SK-N-SH (cell line): ENCODE measurements at regions not wholly inside any gene's neighbourhood (a gene's known extent, or its start where the extent isn't known, plus 50 kb on each side); places are given as distances from the start of the nearest gene placed in this dataset.

ENCODE experiments used
- CTCF ChIA-PET: fragments of 300-600, 350-600 bp; formaldehyde crosslinking; extraction: SDS; loops from one replicate; lab custom pipeline; 2021; lab: Yijun Ruan, JAX
- POLR2A ChIA-PET: fragments of 350-600 bp; sonication (Branson Sonifier 250); formaldehyde crosslinking; extraction: SDS; loops from one replicate; lab custom pipeline; 2020; ENCODE audit warnings: antibody characterized with exemption, inconsistent platforms; lab: Yijun Ruan, JAX
- DNase-seq: peaks from one replicate; pipeline ENCODE4 v3.0.0; 2012
- H2AFZ ChIP-seq: fragments of 200-600 bp; sonication (generic); 2 replicates; pipeline ENCODE4 v1.8.1; 2016; ENCODE audit warnings: antibody characterized with exemption, mild to moderate bottlenecking, low read depth
- H3F3A ChIP-seq: fragments of 200-600 bp; sonication (generic); replicated peaks from 2 replicates; pipeline ENCODE3; 2016; ENCODE audit warnings: antibody characterized with exemption, mild to moderate bottlenecking; ENCODE audit not compliant: insufficient read depth
- H3K27ac ChIP-seq, 2 experiments: fragments of 200-500 bp in 1 of 2; fragments of 200-600 bp in 1 of 2; sonication (Bioruptor generic) in 1 of 2; sonication (generic), shearing (Covaris generic) in 1 of 2; 2 replicates each; pipeline versions ENCODE4 v1.5.1 to v1.6.1; 2014 to 2016; ENCODE audit warnings: low read depth in 2 of 2, inconsistent platforms in 1 of 2, low read length in 1 of 2, mild to moderate bottlenecking in 1 of 2, mixed read lengths in 1 of 2
- H3K27me3 ChIP-seq: fragments of 200-600 bp; sonication (generic), shearing (Covaris generic); 2 replicates; pipeline ENCODE4 v1.6.1; 2016; ENCODE audit warnings: mixed run types; ENCODE audit not compliant: insufficient read depth
- H3K36me3 ChIP-seq, 2 experiments: fragments of 200-500 bp in 1 of 2; fragments of 200-600 bp in 1 of 2; sonication (Bioruptor generic) in 1 of 2; sonication (generic) in 1 of 2; replicated peaks in 1 of 2; 2 replicates each; pipeline versions ENCODE3 to v1.5.1; 2014 to 2016; ENCODE audit warnings: low read length in 1 of 2, mild to moderate bottlenecking in 1 of 2; ENCODE audit not compliant: insufficient read depth in 2 of 2, control insufficient read depth in 1 of 2
- H3K4me1 ChIP-seq, 2 experiments: fragments of 200-500 bp in 1 of 2; fragments of 200-600 bp in 1 of 2; sonication (Bioruptor generic) in 1 of 2; sonication (generic), shearing (Covaris generic) in 1 of 2; 2 replicates each; pipeline versions ENCODE4 v1.5.1 to v1.6.1; 2014 to 2016; ENCODE audit warnings: low read depth in 1 of 2, low read length in 1 of 2, mixed run types in 1 of 2; ENCODE audit not compliant: insufficient read depth in 2 of 2, control insufficient read depth in 1 of 2
- H3K4me2 ChIP-seq: fragments of 200-600 bp; sonication (generic), shearing (Covaris generic); 2 replicates; pipeline ENCODE4 v1.6.1; 2017; ENCODE audit warnings: mixed run types
- H3K4me3 ChIP-seq, 2 experiments: fragments of 200-500 bp in 1 of 2; fragments of 200-600 bp in 1 of 2; sonication (Bioruptor generic) in 1 of 2; sonication (generic), shearing (Covaris generic) in 1 of 2; 2 replicates each; pipeline versions ENCODE4 v1.5.1 to v1.8.1; 2014 to 2016; ENCODE audit warnings: low read depth in 2 of 2, inconsistent platforms in 1 of 2, low read length in 1 of 2, mild to moderate bottlenecking in 1 of 2, mixed read lengths in 1 of 2, moderate library complexity in 1 of 2
- H3K79me2 ChIP-seq: fragments of 200-600 bp; sonication (generic); 2 replicates; pipeline ENCODE4 v1.8.1; 2017; ENCODE audit warnings: mild to moderate bottlenecking; ENCODE audit not compliant: insufficient read depth
- H3K9ac ChIP-seq: fragments of 200-600 bp; sonication (generic); 2 replicates; pipeline ENCODE4 v1.6.1; 2017; ENCODE audit warnings: mixed run types
- H3K9me2 ChIP-seq: fragments of 200-600 bp; sonication (generic); 2 replicates; pipeline ENCODE4 v1.6.1; 2017; ENCODE audit warnings: mixed run types
- H3K9me3 ChIP-seq: fragments of 200-600 bp; sonication (generic); 2 replicates; pipeline ENCODE4 v1.6.1; 2017; ENCODE audit warnings: mixed run types, mild to moderate bottlenecking, moderate library complexity
- H4K20me1 ChIP-seq: fragments of 200-600 bp; sonication (generic); 2 replicates; pipeline ENCODE4 v1.6.1; 2017; ENCODE audit warnings: mild to moderate bottlenecking, mixed run types; ENCODE audit not compliant: insufficient read depth
- CHD2 ChIP-seq: fragments of 150-350 bp; IDR thresholded peaks from 2 replicates; pipeline ENCODE4 v1.6.1; 2018; ENCODE audit warnings: low read length; ENCODE audit not compliant: partially characterized antibody
- FOXJ3 ChIP-seq: sonication (generic); formaldehyde crosslinking; IDR thresholded peaks from 2 replicates; pipeline ENCODE4 v1.5.1; 2020; ENCODE audit warnings: mild to moderate bottlenecking, missing genetic modification reagents
- GABPA ChIP-seq: IDR thresholded peaks from 2 replicates; pipeline ENCODE4 v1.4.0; 2012; ENCODE audit warnings: low read depth, mild to moderate bottlenecking
- JUND ChIP-seq: IDR thresholded peaks from 2 replicates; pipeline ENCODE4 v1.4.0; 2012
- MEF2A ChIP-seq: IDR thresholded peaks from 2 replicates; pipeline ENCODE4 v1.4.0; 2012; ENCODE audit warnings: low read depth, borderline replicate concordance
- NFIC ChIP-seq: IDR thresholded peaks from 2 replicates; pipeline ENCODE4 v1.4.0; 2012; ENCODE audit warnings: borderline replicate concordance
- NRF1 ChIP-seq: IDR thresholded peaks from 2 replicates; pipeline ENCODE4 v1.6.1; 2012; ENCODE audit warnings: low read depth, mild to moderate bottlenecking, low read length
- RAD21 ChIP-seq: IDR thresholded peaks from 2 replicates; pipeline ENCODE4 v1.6.1; 2012; ENCODE audit warnings: mild to moderate bottlenecking, low read length
- RFX5 ChIP-seq: IDR thresholded peaks from 2 replicates; pipeline ENCODE4 v1.6.1; 2012; ENCODE audit warnings: mild to moderate bottlenecking, improper control_type of control experiment, low read length
- RXRA ChIP-seq: IDR thresholded peaks from 2 replicates; pipeline ENCODE4 v1.4.0; 2012; ENCODE audit warnings: low read depth, mild to moderate bottlenecking, borderline replicate concordance
- SIN3A ChIP-seq: IDR thresholded peaks from 2 replicates; pipeline ENCODE4 v1.6.1; 2012; ENCODE audit warnings: low read depth, mild to moderate bottlenecking, low read length, moderate library complexity, borderline replicate concordance
- TAF1 ChIP-seq: IDR thresholded peaks from 2 replicates; pipeline ENCODE4 v1.6.1; 2012; ENCODE audit warnings: low read depth, mild to moderate bottlenecking, low read length, moderate library complexity, borderline replicate concordance
- TCF12 ChIP-seq: IDR thresholded peaks from 2 replicates; pipeline ENCODE4 v1.4.0; 2012
- TEAD4 ChIP-seq: IDR thresholded peaks from 2 replicates; pipeline ENCODE4 v1.4.0; 2012; ENCODE audit warnings: mild to moderate bottlenecking, borderline replicate concordance; ENCODE audit not compliant: insufficient read depth
- WGBS: methylation state at CpG from one replicate; pipeline ENCODE4 v1.1.6; 2017; ENCODE audit warnings: low lambda C conversion rate; 5-methylcytosine and 5-hydroxymethylcytosine counted together
- TF ChIP-seq, protein P1 (sequence below): fragments of 200-600 bp; sonication (generic); IDR thresholded peaks from 2 replicates; pipeline ENCODE4 v1.6.1; 2017; ENCODE audit warnings: antibody characterized with exemption, mild to moderate bottlenecking, moderate library complexity
- TF ChIP-seq, protein P2 (sequence below): IDR thresholded peaks from 2 replicates; pipeline ENCODE4 v1.6.1; 2012; ENCODE audit warnings: mild to moderate bottlenecking, low read depth, low read length, moderate library complexity
- TF ChIP-seq, protein P3 (sequence below): IDR thresholded peaks from 2 replicates; pipeline ENCODE4; 2012
- TF ChIP-seq, protein P4 (sequence below): IDR thresholded peaks from 2 replicates; pipeline ENCODE4 v1.4.0; 2012; ENCODE audit warnings: low read depth, borderline replicate concordance

DNA sequence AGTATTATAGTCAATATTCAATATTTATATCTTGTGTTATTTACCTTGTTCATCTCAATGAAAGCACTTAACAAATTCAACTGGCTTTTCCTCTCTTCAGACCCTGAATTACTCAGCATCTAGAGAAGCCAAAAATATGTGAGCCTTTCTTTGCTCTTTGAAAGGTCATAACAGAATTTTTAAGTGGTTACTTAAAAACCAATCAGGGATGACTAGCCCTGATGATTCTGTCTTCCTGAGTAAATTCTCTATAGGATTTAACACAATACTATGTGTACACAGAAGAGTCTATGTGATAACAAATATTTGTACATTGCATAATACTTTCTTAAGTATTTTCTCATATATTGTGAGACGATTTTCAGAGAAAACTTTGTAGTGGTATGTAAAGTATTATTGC is 546.3 kb downstream of the MAT2B start:
- H3K9ac ChIP-seq, result no peak overlapping the region
- TF ChIP-seq SIN3A (no peak), NFIC (no peak), TEAD4 (no peak), RAD21 (no peak), TAF1 (no peak), JUND (no peak), TCF12 (no peak), MEF2A (no peak), RXRA (no peak), RFX5 (no peak), CHD2 (no peak), GABPA (no peak), FOXJ3 (CRISPR knock-in tag) (no peak), NRF1 (no peak)
- TF ChIP-seq, protein P1, sequence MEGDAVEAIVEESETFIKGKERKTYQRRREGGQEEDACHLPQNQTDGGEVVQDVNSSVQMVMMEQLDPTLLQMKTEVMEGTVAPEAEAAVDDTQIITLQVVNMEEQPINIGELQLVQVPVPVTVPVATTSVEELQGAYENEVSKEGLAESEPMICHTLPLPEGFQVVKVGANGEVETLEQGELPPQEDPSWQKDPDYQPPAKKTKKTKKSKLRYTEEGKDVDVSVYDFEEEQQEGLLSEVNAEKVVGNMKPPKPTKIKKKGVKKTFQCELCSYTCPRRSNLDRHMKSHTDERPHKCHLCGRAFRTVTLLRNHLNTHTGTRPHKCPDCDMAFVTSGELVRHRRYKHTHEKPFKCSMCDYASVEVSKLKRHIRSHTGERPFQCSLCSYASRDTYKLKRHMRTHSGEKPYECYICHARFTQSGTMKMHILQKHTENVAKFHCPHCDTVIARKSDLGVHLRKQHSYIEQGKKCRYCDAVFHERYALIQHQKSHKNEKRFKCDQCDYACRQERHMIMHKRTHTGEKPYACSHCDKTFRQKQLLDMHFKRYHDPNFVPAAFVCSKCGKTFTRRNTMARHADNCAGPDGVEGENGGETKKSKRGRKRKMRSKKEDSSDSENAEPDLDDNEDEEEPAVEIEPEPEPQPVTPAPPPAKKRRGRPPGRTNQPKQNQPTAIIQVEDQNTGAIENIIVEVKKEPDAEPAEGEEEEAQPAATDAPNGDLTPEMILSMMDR, result no peak
- TF ChIP-seq, protein P2, sequence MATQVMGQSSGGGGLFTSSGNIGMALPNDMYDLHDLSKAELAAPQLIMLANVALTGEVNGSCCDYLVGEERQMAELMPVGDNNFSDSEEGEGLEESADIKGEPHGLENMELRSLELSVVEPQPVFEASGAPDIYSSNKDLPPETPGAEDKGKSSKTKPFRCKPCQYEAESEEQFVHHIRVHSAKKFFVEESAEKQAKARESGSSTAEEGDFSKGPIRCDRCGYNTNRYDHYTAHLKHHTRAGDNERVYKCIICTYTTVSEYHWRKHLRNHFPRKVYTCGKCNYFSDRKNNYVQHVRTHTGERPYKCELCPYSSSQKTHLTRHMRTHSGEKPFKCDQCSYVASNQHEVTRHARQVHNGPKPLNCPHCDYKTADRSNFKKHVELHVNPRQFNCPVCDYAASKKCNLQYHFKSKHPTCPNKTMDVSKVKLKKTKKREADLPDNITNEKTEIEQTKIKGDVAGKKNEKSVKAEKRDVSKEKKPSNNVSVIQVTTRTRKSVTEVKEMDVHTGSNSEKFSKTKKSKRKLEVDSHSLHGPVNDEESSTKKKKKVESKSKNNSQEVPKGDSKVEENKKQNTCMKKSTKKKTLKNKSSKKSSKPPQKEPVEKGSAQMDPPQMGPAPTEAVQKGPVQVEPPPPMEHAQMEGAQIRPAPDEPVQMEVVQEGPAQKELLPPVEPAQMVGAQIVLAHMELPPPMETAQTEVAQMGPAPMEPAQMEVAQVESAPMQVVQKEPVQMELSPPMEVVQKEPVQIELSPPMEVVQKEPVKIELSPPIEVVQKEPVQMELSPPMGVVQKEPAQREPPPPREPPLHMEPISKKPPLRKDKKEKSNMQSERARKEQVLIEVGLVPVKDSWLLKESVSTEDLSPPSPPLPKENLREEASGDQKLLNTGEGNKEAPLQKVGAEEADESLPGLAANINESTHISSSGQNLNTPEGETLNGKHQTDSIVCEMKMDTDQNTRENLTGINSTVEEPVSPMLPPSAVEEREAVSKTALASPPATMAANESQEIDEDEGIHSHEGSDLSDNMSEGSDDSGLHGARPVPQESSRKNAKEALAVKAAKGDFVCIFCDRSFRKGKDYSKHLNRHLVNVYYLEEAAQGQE, result no peak
- TF ChIP-seq, protein P3, sequence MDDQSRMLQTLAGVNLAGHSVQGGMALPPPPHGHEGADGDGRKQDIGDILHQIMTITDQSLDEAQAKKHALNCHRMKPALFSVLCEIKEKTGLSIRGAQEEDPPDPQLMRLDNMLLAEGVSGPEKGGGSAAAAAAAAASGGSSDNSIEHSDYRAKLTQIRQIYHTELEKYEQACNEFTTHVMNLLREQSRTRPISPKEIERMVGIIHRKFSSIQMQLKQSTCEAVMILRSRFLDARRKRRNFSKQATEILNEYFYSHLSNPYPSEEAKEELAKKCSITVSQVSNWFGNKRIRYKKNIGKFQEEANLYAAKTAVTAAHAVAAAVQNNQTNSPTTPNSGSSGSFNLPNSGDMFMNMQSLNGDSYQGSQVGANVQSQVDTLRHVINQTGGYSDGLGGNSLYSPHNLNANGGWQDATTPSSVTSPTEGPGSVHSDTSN, result no peak
- TF ChIP-seq, protein P4, sequence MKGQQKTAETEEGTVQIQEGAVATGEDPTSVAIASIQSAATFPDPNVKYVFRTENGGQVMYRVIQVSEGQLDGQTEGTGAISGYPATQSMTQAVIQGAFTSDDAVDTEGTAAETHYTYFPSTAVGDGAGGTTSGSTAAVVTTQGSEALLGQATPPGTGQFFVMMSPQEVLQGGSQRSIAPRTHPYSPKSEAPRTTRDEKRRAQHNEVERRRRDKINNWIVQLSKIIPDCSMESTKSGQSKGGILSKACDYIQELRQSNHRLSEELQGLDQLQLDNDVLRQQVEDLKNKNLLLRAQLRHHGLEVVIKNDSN, result no peak
- TF ChIP-seq, all 33 proteins: peak for 0
- WGBS, result 55% methylated on average over 1 of the region's 1 CpG
- Histone ChIP-seq H4K20me1 (no peaks in the 10 kb centered on the region), H3K4me3 (no peak overlapping the region), H3K9me2 (no peaks in the 10 kb centered on the region), H3K36me3 (no peaks in the 10 kb centered on the region), H3K27ac (no peak overlapping the region), H3K4me1 (peaks cover 0 to 9% of the 10 kb centered on the region in 2 experiments; a peak in 1 of 4 replicates), H3K9me3 (no peaks in the 10 kb centered on the region), H3K27me3 (no peaks in the 10 kb centered on the region), H3K4me2 (no peak overlapping the region), H3F3A (no peaks in the 10 kb centered on the region), H2AFZ (no peak overlapping the region), H3K79me2 (no peaks in the 10 kb centered on the region)
- DNase-seq, result no peak
- POLR2A ChIA-PET, result no interaction called here
- CTCF ChIA-PET, result interaction anchor here (1.1 to 2.0 kb wide), 5 partner anchors 8 to 452 kb away, joined by 3 to 9 read pairs (median 5); no protein-coding TSS in a partner anchor
